ENCODE measurements at regions not wholly inside any gene's neighbourhood (a gene's known extent, or its start where the extent isn't known, plus 50 kb on each side); places are given as distances from the start of the nearest gene placed in this dataset.

DNA sequence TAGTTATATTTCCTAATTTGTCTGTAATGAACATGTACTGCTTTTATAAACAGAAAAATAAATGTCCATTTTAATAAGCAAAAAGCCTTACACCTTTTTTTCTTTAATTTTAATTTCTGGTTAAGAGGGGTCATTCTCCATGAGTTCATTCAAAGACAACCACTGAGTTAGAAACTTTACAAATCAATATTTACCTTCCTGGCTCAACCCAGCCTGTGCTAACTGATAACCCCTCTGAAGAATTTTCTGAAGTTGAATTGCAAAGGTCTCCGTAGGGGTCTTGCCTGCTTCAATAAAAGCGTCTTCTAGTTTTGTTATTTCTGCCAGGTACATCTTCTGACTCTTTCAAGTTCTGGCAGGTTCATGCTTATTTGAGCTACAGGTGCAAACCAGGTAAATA lies 440.4 kb upstream of the SALL1 start:
- no peak overlapping the region for H3K4me3 ChIP-seq (ENCODE audit: low read length)
- H3K9ac ChIP-seq (ENCODE audit: low read depth, low read length) = no peak overlapping the region
- no peaks in the 10 kb centered on the region for H3K36me3 ChIP-seq (ENCODE audit: insufficient read depth, low read depth, low read length)
- H3K27me3 ChIP-seq (ENCODE audit: insufficient read depth, low read length) = no peaks in the 10 kb centered on the region; the same call in 1 of the 2 replicates
- no peaks in the 10 kb centered on the region for H3K9me3 ChIP-seq (ENCODE audit: insufficient read depth, low read depth, low read length)
- H3K27ac ChIP-seq (ENCODE audit: low read length) = no peak overlapping the region
- H3K4me1 ChIP-seq (ENCODE audit: insufficient read depth, low read length) = peaks cover 7% of the 10 kb centered on the region; the same call in 1 of the 2 replicates

DNA sequence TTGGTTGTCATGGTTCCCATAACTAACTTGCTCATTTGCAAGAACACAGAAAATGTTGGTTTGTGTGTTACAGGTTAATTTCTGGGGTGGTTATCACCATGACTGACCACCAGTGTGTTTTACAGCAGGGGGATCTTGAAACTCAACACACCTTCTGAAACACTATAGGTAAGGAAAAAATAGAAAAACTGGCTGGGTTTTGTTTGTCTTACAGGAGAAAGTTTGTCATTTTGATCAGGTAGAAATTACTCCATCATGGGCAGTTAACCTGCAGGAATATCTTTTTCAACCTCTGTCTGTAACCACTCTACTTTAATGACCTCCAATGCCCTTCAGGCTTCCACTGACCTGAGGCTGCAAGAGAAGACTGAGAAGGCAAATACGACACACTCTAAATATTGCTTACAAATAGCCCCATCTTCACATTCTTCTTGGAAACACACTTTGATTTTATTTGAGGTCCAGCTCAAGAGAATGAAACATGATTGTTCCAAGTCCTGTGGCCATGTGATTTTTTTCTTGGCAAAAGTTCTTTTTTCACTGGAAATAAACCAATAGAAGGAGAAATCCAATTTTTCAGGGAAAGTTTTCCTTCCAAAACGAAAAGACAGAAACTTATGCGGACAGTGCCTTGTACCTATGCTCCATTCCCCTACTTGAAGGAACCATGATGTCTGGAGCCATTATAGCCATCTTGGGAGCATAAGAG lies 428.7 kb upstream of the SALL1 start:
- no peak overlapping the region for H3K9ac ChIP-seq (ENCODE audit: low read depth, low read length)
- no peaks in the 10 kb centered on the region for H3K36me3 ChIP-seq (ENCODE audit: insufficient read depth, low read depth, low read length)
- no peaks in the 10 kb centered on the region for H3K9me3 ChIP-seq (ENCODE audit: insufficient read depth, low read depth, low read length)
- H3K27me3 ChIP-seq (ENCODE audit: insufficient read depth, low read length) = no peaks in the 10 kb centered on the region
- 0 out of 2 replicates have a peak, but pooled peaks cover 6% of the 10 kb centered on the region for H3K4me1 ChIP-seq (ENCODE audit: insufficient read depth, low read length)
- no peak overlapping the region for H3K27ac ChIP-seq (ENCODE audit: low read length)
- no peak overlapping the region for H3K4me3 ChIP-seq (ENCODE audit: low read length)

DNA sequence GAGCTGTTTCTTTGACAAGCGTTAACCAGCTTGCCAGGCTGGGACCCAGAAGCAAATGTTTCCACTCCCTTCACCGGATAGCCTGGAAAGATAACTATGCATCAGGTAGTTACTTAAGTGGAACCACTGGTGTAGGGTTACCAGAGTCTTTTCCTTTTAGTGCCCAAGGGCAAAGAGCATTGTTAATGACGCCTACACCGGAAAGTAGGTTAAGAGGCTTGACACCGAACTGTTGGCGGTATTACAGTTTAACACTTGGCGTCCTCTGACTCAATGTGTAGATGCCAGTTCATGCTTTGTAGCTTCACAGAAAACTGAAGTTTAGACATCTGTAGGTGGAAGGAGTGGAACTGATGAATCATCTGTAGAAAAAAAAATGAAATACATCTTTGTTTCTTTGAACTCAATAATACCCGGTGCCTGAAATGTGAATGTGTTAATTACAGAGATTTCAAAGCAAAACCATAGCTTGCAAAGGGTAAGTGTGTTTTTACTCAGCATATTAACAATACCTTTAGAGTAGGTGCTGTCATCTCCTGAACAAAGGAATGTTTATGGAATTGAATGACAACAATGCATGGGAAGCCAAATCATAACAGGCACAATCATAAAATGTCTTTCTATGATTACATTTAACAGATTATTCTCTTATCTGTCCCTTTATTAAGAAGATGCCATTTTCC lies 426.7 kb upstream of the SALL1 start:
- Histone ChIP-seq H3K4me1 (ENCODE audit: insufficient read depth, low read length) (0 out of 2 replicates have a peak, but pooled peaks cover 6% of the 10 kb centered on the region), H3K4me3 (ENCODE audit: low read length) (no peak overlapping the region), H3K36me3 (ENCODE audit: insufficient read depth, low read depth, low read length) (no peaks in the 10 kb centered on the region), H3K27me3 (ENCODE audit: insufficient read depth, low read length) (no peaks in the 10 kb centered on the region), H3K27ac (ENCODE audit: low read length) (no peak overlapping the region), H3K9me3 (ENCODE audit: insufficient read depth, low read depth, low read length) (no peaks in the 10 kb centered on the region), H3K9ac (ENCODE audit: low read depth, low read length) (no peak overlapping the region)

DNA sequence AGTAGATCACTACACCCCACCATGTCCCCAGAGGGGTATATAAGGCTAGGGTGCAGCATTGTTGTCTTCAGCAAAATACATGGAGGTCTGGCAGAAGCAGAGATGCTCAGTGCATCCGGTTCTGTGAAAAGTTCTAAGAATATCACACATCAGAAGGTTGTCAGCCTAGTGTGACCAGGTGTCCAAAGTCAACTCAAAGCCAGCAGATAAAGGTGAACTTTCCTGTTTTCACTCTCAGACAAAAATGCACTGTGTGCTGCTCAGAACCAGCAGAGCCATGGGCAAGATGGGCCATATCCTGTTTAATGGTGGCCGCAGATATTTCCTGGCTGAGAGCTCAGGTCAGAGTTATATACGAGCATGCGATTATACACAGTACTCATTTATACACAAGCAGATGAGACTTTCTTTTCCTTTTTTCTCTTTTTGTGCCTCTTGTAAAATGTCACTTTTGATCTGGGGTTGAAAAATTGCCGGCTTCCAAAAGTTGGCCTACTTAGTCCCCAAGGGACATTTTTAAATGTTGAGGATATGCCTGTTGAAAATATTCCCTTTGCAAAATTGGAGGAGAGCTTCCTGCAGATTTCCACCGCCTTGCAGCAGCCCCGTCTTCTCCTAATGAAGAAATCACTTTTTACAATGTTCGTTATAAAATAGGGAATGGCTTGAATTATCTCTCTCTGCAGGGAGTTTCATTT lies 425.6 kb upstream of the SALL1 start:
- no peaks in the 10 kb centered on the region for H3K36me3 ChIP-seq (ENCODE audit: insufficient read depth, low read depth, low read length)
- H3K9ac ChIP-seq (ENCODE audit: low read depth, low read length) = no peak overlapping the region
- H3K27ac ChIP-seq (ENCODE audit: low read length) = no peak overlapping the region
- H3K4me3 ChIP-seq (ENCODE audit: low read length) = no peak overlapping the region
- H3K4me1 ChIP-seq (ENCODE audit: insufficient read depth, low read length) = 0 out of 2 replicates have a peak, but pooled peaks cover 6% of the 10 kb centered on the region
- no peaks in the 10 kb centered on the region for H3K27me3 ChIP-seq (ENCODE audit: insufficient read depth, low read length)
- no peaks in the 10 kb centered on the region for H3K9me3 ChIP-seq (ENCODE audit: insufficient read depth, low read depth, low read length)

DNA sequence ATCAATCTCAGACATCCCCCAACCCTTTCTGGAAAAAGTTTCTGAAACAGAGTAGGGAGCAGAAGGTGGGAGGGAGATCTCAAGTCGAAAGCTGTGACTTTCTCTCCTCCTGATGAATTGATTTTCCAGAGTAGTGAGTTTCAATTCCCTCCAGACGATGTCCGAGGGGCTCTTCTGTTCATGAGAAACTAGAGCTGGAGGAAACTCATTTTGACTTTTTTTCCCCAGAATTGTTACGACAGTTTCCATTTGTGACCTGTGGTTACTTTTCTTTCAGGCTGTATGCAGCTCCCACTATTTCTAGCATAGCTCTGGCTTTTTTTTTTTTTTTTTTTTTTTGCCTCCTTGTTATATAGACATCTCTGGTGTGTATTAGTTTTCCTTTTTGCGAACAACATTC lies 422.1 kb upstream of the SALL1 start:
- H3K9me3 ChIP-seq (ENCODE audit: insufficient read depth, low read depth, low read length) = no peaks in the 10 kb centered on the region

DNA sequence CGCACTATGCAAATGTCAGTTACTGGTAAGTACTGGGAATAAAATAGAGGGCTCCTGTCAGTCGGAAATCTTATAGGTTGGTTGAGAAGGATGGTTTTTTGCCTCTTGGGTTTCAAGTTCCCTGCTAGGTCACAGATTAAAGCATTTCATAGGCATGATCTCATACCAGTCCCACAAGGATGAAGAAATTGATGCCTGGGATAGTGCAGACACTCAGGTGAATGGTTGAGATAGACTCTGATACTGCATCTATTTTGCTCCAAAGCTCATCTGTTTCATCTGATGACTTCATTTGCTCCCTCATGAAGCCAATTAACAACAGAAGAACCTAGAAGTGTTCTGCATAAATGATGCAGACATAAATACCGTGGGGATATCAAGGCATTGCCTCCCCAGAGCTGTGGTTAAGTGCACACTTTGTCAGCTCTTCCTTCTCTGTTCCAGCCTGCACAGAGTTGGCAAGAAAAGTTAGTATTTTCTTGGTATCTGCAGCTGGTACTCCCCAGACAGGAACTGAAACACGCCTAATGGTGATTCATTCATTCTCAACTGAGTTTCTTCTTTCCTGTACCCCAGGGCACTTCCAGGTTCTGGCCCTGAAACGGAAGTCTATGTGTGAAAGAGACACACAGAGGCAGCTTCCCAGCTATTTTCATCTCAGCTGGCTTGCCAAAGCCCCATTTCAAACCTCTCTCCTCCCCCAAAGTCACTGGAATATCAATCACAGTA lies 418.3 kb upstream of the SALL1 start:
- Histone ChIP-seq H3K36me3 (ENCODE audit: insufficient read depth, low read depth, low read length) (no peaks in the 10 kb centered on the region), H3K4me1 (ENCODE audit: insufficient read depth, low read length) (peaks cover 4% of the 10 kb centered on the region; the same call in 1 of the 2 replicates), H3K9ac (ENCODE audit: low read depth, low read length) (no peak overlapping the region), H3K27ac (ENCODE audit: low read length) (no peak overlapping the region), H3K27me3 (ENCODE audit: insufficient read depth, low read length) (no peaks in the 10 kb centered on the region), H3K9me3 (ENCODE audit: insufficient read depth, low read depth, low read length) (0 out of 2 replicates have a peak, but pooled peaks cover 3% of the 10 kb centered on the region), H3K4me3 (ENCODE audit: low read length) (no peak overlapping the region)

More for the DNA sequence above, 422.1 kb upstream of the SALL1 start:
- no peaks in the 10 kb centered on the region for H3K36me3 ChIP-seq (ENCODE audit: insufficient read depth, low read depth, low read length)
- H3K4me3 ChIP-seq (ENCODE audit: low read length) = no peak overlapping the region
- H3K27me3 ChIP-seq (ENCODE audit: insufficient read depth, low read length) = no peaks in the 10 kb centered on the region
- H3K9ac ChIP-seq (ENCODE audit: low read depth, low read length) = no peak overlapping the region
- peaks cover 10% of the 10 kb centered on the region; the same call in 1 of the 2 replicates for H3K4me1 ChIP-seq (ENCODE audit: insufficient read depth, low read length)
- no peak overlapping the region for H3K27ac ChIP-seq (ENCODE audit: low read length)

DNA sequence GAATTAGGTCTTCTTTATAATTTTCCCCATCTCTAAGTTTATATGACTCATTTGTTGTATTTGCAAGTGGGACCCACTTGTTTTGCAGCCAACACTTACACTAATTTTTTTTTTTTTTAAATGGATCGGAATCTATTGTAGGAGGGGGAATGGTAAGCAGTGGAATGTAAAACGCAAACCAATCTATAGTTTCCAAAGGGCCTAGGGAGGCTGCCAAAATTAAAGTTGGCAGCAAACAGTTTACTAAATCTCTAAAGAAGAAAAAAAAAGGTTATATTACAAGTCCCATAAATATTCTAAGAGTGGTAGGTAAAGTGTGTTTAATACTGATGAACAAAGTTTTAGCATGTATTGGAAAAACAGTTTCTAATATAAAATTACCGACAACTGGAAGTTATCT lies 416.8 kb upstream of the SALL1 start:
- H3K9me3 ChIP-seq (ENCODE audit: insufficient read depth, low read depth, low read length) = 0 out of 2 replicates have a peak, but pooled peaks cover 3% of the 10 kb centered on the region
- peaks cover 4% of the 10 kb centered on the region; the same call in 1 of the 2 replicates for H3K4me1 ChIP-seq (ENCODE audit: insufficient read depth, low read length)
- no peak overlapping the region for H3K9ac ChIP-seq (ENCODE audit: low read depth, low read length)
- no peaks in the 10 kb centered on the region for H3K27me3 ChIP-seq (ENCODE audit: insufficient read depth, low read length)
- H3K36me3 ChIP-seq (ENCODE audit: insufficient read depth, low read depth, low read length) = no peaks in the 10 kb centered on the region
- H3K4me3 ChIP-seq (ENCODE audit: low read length) = no peak overlapping the region
- H3K27ac ChIP-seq (ENCODE audit: low read length) = no peak overlapping the region

DNA sequence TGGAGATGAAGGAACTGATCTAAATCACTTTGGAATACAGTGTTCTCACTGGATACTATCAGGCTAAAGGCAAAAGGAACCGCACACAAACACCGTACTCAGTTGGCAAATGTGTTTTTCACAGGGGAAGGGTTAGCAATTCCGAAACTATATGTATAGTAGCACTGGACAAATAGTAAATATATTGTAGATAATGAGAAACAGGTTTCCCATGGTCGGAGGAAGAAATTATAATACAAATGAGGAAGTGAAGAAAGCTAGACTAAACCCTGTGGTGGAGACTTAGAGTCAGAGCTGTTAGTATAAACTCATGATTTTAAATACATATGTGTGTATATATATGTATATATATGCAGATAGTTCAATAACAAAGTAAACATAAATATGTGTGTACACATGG lies 414.1 kb upstream of the SALL1 start:
- Histone ChIP-seq H3K9ac (ENCODE audit: low read depth, low read length) (no peak overlapping the region), H3K27ac (ENCODE audit: low read length) (no peak overlapping the region), H3K9me3 (ENCODE audit: insufficient read depth, low read depth, low read length) (0 out of 2 replicates have a peak, but pooled peaks cover 3% of the 10 kb centered on the region), H3K36me3 (ENCODE audit: insufficient read depth, low read depth, low read length) (no peaks in the 10 kb centered on the region), H3K4me1 (ENCODE audit: insufficient read depth, low read length) (peaks cover 4% of the 10 kb centered on the region; the same call in 1 of the 2 replicates), H3K4me3 (ENCODE audit: low read length) (no peak overlapping the region), H3K27me3 (ENCODE audit: insufficient read depth, low read length) (no peaks in the 10 kb centered on the region)

DNA sequence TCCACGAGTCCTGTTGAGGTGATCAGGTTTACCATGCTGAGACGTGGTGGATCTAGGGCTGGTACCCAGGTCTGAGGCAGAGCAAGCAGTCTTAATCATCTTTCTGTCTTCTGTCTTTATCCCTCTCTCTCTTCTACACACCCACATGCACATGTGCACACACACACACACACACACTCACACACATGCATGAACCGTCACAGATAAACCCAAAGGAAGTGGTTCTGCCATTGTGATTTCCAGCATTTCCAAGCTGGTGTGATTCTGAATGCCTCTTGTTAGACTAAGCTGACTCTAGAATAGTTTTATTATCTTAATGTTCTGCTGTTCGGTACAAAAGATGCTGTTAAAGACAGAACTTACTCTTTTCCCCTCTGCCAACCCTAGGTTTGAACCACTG lies 411.8 kb upstream of the SALL1 start:
- Histone ChIP-seq H3K9me3 (ENCODE audit: insufficient read depth, low read depth, low read length) (0 out of 2 replicates have a peak, but pooled peaks cover 3% of the 10 kb centered on the region), H3K9ac (ENCODE audit: low read depth, low read length) (no peak overlapping the region)

DNA sequence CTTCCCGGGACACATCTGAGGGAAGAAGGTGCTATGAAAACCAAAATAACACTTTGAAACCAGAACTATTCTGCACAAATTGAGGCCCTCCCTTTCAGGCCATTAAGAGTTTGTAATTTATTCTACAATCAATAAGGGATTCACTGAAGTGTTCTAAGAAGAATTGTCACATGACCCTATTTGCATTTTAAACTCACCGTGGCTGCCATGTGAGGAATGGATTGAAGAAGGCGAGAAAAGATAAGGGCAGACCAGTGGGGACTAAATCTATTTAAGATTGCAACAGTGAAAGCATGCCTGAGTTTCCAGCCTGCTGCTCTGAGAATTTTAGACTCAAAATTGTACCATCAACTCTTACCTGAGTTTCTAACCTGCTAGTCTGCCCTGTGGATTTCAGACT lies 408.8 kb upstream of the SALL1 start:
- Histone ChIP-seq H3K9ac (ENCODE audit: low read depth, low read length) (no peak overlapping the region), H3K27me3 (ENCODE audit: insufficient read depth, low read length) (no peaks in the 10 kb centered on the region), H3K36me3 (ENCODE audit: insufficient read depth, low read depth, low read length) (no peaks in the 10 kb centered on the region), H3K9me3 (ENCODE audit: insufficient read depth, low read depth, low read length) (0 out of 2 replicates have a peak, but pooled peaks cover 3% of the 10 kb centered on the region), H3K4me1 (ENCODE audit: insufficient read depth, low read length) (no peaks in the 10 kb centered on the region), H3K4me3 (ENCODE audit: low read length) (no peak overlapping the region), H3K27ac (ENCODE audit: low read length) (no peak overlapping the region)

More for the DNA sequence above, 411.8 kb upstream of the SALL1 start:
- Histone ChIP-seq H3K4me3 (ENCODE audit: low read length) (no peak overlapping the region), H3K27ac (ENCODE audit: low read length) (no peak overlapping the region), H3K27me3 (ENCODE audit: insufficient read depth, low read length) (no peaks in the 10 kb centered on the region), H3K4me1 (ENCODE audit: insufficient read depth, low read length) (no peaks in the 10 kb centered on the region), H3K36me3 (ENCODE audit: insufficient read depth, low read depth, low read length) (no peaks in the 10 kb centered on the region)

DNA sequence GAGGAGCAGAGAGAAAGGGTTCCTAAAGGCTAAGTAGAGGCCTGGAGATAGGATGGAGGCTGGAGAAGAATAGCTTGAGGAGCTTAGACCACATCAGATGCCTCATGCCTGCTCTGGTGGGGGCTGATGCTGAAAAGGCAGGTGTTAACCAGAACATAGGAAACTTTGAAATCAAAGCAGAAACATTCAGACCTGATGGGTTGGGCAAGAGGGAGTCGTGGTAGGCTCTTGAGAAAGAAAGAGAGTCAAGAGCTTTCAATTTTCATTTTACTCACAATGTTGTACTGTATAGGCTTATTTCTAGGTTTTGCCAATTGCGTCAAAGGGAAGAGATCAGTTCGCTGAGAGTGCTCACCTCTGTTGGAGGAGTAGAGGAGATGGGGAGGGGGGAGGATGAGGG lies 406.6 kb upstream of the SALL1 start:
- no peaks in the 10 kb centered on the region for H3K27me3 ChIP-seq (ENCODE audit: insufficient read depth, low read length)
- H3K4me3 ChIP-seq (ENCODE audit: low read length) = no peak overlapping the region
- H3K9me3 ChIP-seq (ENCODE audit: insufficient read depth, low read depth, low read length) = no peaks in the 10 kb centered on the region
- no peaks in the 10 kb centered on the region for H3K36me3 ChIP-seq (ENCODE audit: insufficient read depth, low read depth, low read length)
- no peaks in the 10 kb centered on the region for H3K4me1 ChIP-seq (ENCODE audit: insufficient read depth, low read length)
- H3K27ac ChIP-seq (ENCODE audit: low read length) = no peak overlapping the region
- no peak overlapping the region for H3K9ac ChIP-seq (ENCODE audit: low read depth, low read length)
